ENCODE measurements at regions not wholly inside any gene's neighbourhood (a gene's known extent, or its start where the extent isn't known, plus 50 kb on each side); places are given as distances from the start of the nearest gene placed in this dataset.

DNA sequence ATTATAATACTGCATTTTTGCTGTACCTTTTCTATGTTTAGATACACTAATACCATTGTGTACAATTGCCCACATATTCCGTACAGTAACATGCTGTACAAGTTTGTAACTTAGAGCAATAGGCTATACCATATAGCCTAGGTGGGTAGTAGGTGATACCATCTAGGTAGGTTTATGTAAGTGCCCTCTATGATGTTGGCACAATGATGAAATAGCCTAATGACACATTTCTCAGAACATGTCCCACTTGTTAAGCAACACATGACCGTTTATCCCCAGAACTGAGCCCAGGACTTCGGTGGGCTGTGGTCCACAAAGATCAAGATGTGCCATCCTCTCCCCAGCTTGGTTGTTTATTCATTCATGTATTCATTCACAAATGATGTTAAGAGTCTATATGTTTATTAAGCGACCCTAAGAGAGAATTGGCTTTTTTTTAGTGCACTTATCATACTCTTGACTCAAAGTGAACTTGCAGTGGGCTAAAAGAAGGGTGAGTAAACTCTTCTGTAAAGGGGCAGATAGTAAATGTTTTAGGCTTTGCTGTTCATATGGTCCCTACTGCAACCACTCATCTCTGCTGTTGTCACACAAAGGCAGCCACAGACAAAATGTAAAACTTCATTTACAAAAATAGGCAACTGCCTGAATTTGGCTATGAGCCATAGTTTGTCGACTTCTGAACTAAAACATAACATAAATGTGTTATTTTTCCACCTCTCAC, 110.8 kb downstream of the NDUFA12 start:
- no peak overlapping the region for H2AFZ ChIP-seq (ENCODE audit: low read depth, low read length, poor library complexity, severe bottlenecking)
- ChIA-PET RAD21 (ENCODE audit: low non-redundant PET in 1 of 2, low total read pairs in 2 of 2, uncharacterized antibody in 2 of 2, unreplicated experiment in 2 of 2) (no interaction called here), CTCF (no interaction called here), POLR2A (no interaction called here)
- H3K4me3 ChIP-seq (replicated peaks in 1 of 2; ENCODE audit: low read depth in 1 of 2, low read length in 2 of 2), result no peak overlapping the region
- H3K79me2 ChIP-seq (ENCODE audit: insufficient read depth, low read length), result no peaks in the 10 kb centered on the region
- H3K27me3 ChIP-seq (ENCODE audit: insufficient read depth, low read length), result no peaks in the 10 kb centered on the region; the same call in 1 of the 2 replicates
- no peaks in the 10 kb centered on the region for H3K36me3 ChIP-seq (ENCODE audit: control insufficient read depth in 1 of 2, insufficient read depth in 2 of 2, low read length in 2 of 2)
- no peak for ATAC-seq
- H3K9me3 ChIP-seq (ENCODE audit: control insufficient read depth in 1 of 2, insufficient read depth in 1 of 2, low read depth in 1 of 2, low read length in 2 of 2), result no peaks in the 10 kb centered on the region
- H3K27ac ChIP-seq (ENCODE audit: low read depth, low read length), result no peak overlapping the region
- no peaks in the 10 kb centered on the region for H3K9me2 ChIP-seq (ENCODE audit: insufficient read depth)
- H3K9ac ChIP-seq (ENCODE audit: low read length), result no peak overlapping the region
- no peaks in the 10 kb centered on the region for H3K4me1 ChIP-seq (ENCODE audit: control insufficient read depth in 1 of 2, insufficient read depth in 2 of 2, low read length in 2 of 2)
- no peak overlapping the region for H3K4me2 ChIP-seq (ENCODE audit: low read length)
- DNase-seq (ENCODE audit: low read depth, low spot score), result no peak
- no peaks in the 10 kb centered on the region for H4K20me1 ChIP-seq (ENCODE audit: insufficient read depth)
- no peak for TF ChIP-seq POLR2AphosphoS5 (IDR thresholded peaks at IDR 0.05; ENCODE audit: low read depth, low read length)
- TF ChIP-seq YY1 (IDR thresholded peaks at IDR 0.05; ENCODE audit: extremely low read depth, insufficient replicate concordance, low read depth, low read length), result no peak
- no peak for TF ChIP-seq EZH2phosphoT487 (IDR thresholded peaks at IDR 0.05; ENCODE audit: borderline replicate concordance)
- TF ChIP-seq TCF7L2 (IDR thresholded peaks at IDR 0.05; ENCODE audit: borderline replicate concordance, extremely low read depth, insufficient read depth, insufficient read length), result no peak
- TF ChIP-seq POLR2A (IDR thresholded peaks at IDR 0.05; ENCODE audit: borderline replicate concordance, extremely low read depth, insufficient read depth, insufficient read length), result no peak
- no peak for TF ChIP-seq ZFX (IDR thresholded peaks at IDR 0.05)
- no peak for TF ChIP-seq RAD21 (IDR thresholded peaks at IDR 0.05; ENCODE audit: low read depth)
- TF ChIP-seq, protein P1, sequence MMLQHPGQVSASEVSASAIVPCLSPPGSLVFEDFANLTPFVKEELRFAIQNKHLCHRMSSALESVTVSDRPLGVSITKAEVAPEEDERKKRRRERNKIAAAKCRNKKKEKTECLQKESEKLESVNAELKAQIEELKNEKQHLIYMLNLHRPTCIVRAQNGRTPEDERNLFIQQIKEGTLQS (IDR thresholded peaks at IDR 0.05), result no peak
- TF ChIP-seq, protein P2, sequence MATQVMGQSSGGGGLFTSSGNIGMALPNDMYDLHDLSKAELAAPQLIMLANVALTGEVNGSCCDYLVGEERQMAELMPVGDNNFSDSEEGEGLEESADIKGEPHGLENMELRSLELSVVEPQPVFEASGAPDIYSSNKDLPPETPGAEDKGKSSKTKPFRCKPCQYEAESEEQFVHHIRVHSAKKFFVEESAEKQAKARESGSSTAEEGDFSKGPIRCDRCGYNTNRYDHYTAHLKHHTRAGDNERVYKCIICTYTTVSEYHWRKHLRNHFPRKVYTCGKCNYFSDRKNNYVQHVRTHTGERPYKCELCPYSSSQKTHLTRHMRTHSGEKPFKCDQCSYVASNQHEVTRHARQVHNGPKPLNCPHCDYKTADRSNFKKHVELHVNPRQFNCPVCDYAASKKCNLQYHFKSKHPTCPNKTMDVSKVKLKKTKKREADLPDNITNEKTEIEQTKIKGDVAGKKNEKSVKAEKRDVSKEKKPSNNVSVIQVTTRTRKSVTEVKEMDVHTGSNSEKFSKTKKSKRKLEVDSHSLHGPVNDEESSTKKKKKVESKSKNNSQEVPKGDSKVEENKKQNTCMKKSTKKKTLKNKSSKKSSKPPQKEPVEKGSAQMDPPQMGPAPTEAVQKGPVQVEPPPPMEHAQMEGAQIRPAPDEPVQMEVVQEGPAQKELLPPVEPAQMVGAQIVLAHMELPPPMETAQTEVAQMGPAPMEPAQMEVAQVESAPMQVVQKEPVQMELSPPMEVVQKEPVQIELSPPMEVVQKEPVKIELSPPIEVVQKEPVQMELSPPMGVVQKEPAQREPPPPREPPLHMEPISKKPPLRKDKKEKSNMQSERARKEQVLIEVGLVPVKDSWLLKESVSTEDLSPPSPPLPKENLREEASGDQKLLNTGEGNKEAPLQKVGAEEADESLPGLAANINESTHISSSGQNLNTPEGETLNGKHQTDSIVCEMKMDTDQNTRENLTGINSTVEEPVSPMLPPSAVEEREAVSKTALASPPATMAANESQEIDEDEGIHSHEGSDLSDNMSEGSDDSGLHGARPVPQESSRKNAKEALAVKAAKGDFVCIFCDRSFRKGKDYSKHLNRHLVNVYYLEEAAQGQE (IDR thresholded peaks at IDR 0.05; ENCODE audit: low read depth), result no peak
- no peak for TF ChIP-seq CBX3 (IDR thresholded peaks at IDR 0.05; ENCODE audit: low read depth)
- TF ChIP-seq, protein P3, sequence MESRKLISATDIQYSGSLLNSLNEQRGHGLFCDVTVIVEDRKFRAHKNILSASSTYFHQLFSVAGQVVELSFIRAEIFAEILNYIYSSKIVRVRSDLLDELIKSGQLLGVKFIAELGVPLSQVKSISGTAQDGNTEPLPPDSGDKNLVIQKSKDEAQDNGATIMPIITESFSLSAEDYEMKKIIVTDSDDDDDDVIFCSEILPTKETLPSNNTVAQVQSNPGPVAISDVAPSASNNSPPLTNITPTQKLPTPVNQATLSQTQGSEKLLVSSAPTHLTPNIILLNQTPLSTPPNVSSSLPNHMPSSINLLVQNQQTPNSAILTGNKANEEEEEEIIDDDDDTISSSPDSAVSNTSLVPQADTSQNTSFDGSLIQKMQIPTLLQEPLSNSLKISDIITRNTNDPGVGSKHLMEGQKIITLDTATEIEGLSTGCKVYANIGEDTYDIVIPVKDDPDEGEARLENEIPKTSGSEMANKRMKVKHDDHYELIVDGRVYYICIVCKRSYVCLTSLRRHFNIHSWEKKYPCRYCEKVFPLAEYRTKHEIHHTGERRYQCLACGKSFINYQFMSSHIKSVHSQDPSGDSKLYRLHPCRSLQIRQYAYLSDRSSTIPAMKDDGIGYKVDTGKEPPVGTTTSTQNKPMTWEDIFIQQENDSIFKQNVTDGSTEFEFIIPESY (IDR thresholded peaks at IDR 0.05; ENCODE audit: extremely low read depth, insufficient replicate concordance, low read length), result no peak
- TF ChIP-seq EZH2 (IDR thresholded peaks at IDR 0.05), result no peak
- no peak for TF ChIP-seq SIN3A (IDR thresholded peaks at IDR 0.05; ENCODE audit: low read depth)
- TF ChIP-seq, protein P4, sequence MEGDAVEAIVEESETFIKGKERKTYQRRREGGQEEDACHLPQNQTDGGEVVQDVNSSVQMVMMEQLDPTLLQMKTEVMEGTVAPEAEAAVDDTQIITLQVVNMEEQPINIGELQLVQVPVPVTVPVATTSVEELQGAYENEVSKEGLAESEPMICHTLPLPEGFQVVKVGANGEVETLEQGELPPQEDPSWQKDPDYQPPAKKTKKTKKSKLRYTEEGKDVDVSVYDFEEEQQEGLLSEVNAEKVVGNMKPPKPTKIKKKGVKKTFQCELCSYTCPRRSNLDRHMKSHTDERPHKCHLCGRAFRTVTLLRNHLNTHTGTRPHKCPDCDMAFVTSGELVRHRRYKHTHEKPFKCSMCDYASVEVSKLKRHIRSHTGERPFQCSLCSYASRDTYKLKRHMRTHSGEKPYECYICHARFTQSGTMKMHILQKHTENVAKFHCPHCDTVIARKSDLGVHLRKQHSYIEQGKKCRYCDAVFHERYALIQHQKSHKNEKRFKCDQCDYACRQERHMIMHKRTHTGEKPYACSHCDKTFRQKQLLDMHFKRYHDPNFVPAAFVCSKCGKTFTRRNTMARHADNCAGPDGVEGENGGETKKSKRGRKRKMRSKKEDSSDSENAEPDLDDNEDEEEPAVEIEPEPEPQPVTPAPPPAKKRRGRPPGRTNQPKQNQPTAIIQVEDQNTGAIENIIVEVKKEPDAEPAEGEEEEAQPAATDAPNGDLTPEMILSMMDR (IDR thresholded peaks at IDR 0.05 in 2 of 3, conservative IDR thresholded peaks at IDR 0.05 in 1 of 3; ENCODE audit: borderline replicate concordance in 1 of 3, insufficient read depth in 1 of 3, low read depth in 2 of 3, low read length in 2 of 3), result no peak
- TF ChIP-seq JUND (IDR thresholded peaks at IDR 0.05), result no peak
- TF ChIP-seq EGR1 (IDR thresholded peaks at IDR 0.05; ENCODE audit: low read depth), result no peak
- TF ChIP-seq SP1 (IDR thresholded peaks at IDR 0.05; ENCODE audit: low read depth), result no peak
- intact Hi-C loops (cut with micrococcal nuclease), result no loop called here
- no TSS peak for BruUV-seq (replicated peaks)

All from HCT116 (cell line).